Kasumi-1 (cell line): ENCODE measurements at regions not wholly inside any gene's neighbourhood (a gene's known extent, or its start where the extent isn't known, plus 50 kb on each side); places are given as distances from the start of the nearest gene placed in this dataset.
"Not testable (repeated sequence)": the region's sequence is repeated elsewhere in the genome, so short reads cannot be mapped to it uniquely, and the experiment has no call there.

Experiments
- DNase-seq, 2 experiments: peaks; one replicate each; lab custom pipeline; 2025; lab: John Stamatoyannopoulos, UW

GRCh38 chr11:22444076-22444475 lies 105.9 kb downstream of the SLC17A6 start:
- no peak for DNase-seq

- DNase-seq, result no peak
These were observed 103.7 kb downstream of the SLC17A6 start for GRCh38 chr11:22441831-22442230.

- DNase-seq, result not testable (repeated sequence)
These were observed 97.4 kb downstream of the SLC17A6 start for GRCh38 chr11:22435582-22435981.

GRCh38 chr11:22433517-22433916 lies 95.3 kb downstream of the SLC17A6 start:
- DNase-seq, result no peak

- no peak for DNase-seq
These were observed 94.9 kb downstream of the SLC17A6 start for GRCh38 chr11:22433094-22433455.

- no peak for DNase-seq
These were observed 94.3 kb downstream of the SLC17A6 start for GRCh38 chr11:22432291-22433093.

GRCh38 chr11:22431106-22431505 lies 92.9 kb downstream of the SLC17A6 start:
- DNase-seq, result no peak

GRCh38 chr11:22430639-22431038 lies 92.5 kb downstream of the SLC17A6 start:
- no peak for DNase-seq

- no peak for DNase-seq
These were observed 92.0 kb downstream of the SLC17A6 start for GRCh38 chr11:22430141-22430541.
